ENCODE measurements at regions not wholly inside any gene's neighbourhood (a gene's known extent, or its start where the extent isn't known, plus 50 kb on each side); places are given as distances from the start of the nearest gene placed in this dataset.

- Histone ChIP-seq H3K36me3 (ENCODE audit: insufficient read depth, low read length) (no peaks in the 10 kb centered on the region), H4K20me1 (ENCODE audit: insufficient read depth, low read length) (no peaks in the 10 kb centered on the region), H3K79me2 (ENCODE audit: insufficient read depth, low read depth, low read length) (no peaks in the 10 kb centered on the region), H3K4me3 (ENCODE audit: low read depth, low read length, poor library complexity, severe bottlenecking) (no peak overlapping the region), H3K9me3 (ENCODE audit: low read length) (no peaks in the 10 kb centered on the region), H2AFZ (ENCODE audit: low read length) (no peak overlapping the region), H3K4me1 (ENCODE audit: insufficient read depth, low read length, poor library complexity, severe bottlenecking) (no peaks in the 10 kb centered on the region), H3K4me2 (ENCODE audit: low read length) (no peak overlapping the region), H3K9me2 (ENCODE audit: insufficient read depth, low read length) (no peaks in the 10 kb centered on the region), H3K27ac (ENCODE audit: low read depth, low read length, poor library complexity, severe bottlenecking) (no peak overlapping the region)
- CTCF ChIA-PET (ENCODE audit: unreplicated experiment) = no interaction called here
- BruUV-seq (replicated peaks) = no TSS peak
- DNase-seq (ENCODE audit: low spot score) = no peak
- POLR2A ChIA-PET = no interaction called here
- TF ChIP-seq EZH2phosphoT487 (IDR thresholded peaks at IDR 0.05; ENCODE audit: borderline replicate concordance, low read depth, low read length) (no peak), CTCF (conservative IDR thresholded peaks at IDR 0.05; ENCODE audit: low read length) (no peak)
- intact Hi-C loops (cut with micrococcal nuclease; ENCODE audit: unreplicated experiment) = no loop called here
Measured at GRCh38 chr4:1531683-1532548, 125.7 kb upstream of the NKX1-1 start.

- Histone ChIP-seq H3K27ac (ENCODE audit: low read depth, low read length, poor library complexity, severe bottlenecking) (no peak overlapping the region), H3K36me3 (ENCODE audit: insufficient read depth, low read length) (no peaks in the 10 kb centered on the region), H3K4me2 (ENCODE audit: low read length) (no peak overlapping the region), H3K9me3 (ENCODE audit: low read length) (no peaks in the 10 kb centered on the region), H3K79me2 (ENCODE audit: insufficient read depth, low read depth, low read length) (no peaks in the 10 kb centered on the region), H3K4me1 (ENCODE audit: insufficient read depth, low read length, poor library complexity, severe bottlenecking) (no peaks in the 10 kb centered on the region), H4K20me1 (ENCODE audit: insufficient read depth, low read length) (no peaks in the 10 kb centered on the region), H3K4me3 (ENCODE audit: low read depth, low read length, poor library complexity, severe bottlenecking) (no peak overlapping the region), H2AFZ (ENCODE audit: low read length) (no peak overlapping the region), H3K9me2 (ENCODE audit: insufficient read depth, low read length) (no peaks in the 10 kb centered on the region)
- no TSS peak for BruUV-seq (replicated peaks)
- TF ChIP-seq CTCF (conservative IDR thresholded peaks at IDR 0.05; ENCODE audit: low read length) (no peak), EZH2phosphoT487 (IDR thresholded peaks at IDR 0.05; ENCODE audit: borderline replicate concordance, low read depth, low read length) (no peak)
- ChIA-PET CTCF (ENCODE audit: unreplicated experiment) (no interaction called here), POLR2A (no interaction called here)
- DNase-seq (ENCODE audit: low spot score) = no peak
- intact Hi-C loops (cut with micrococcal nuclease; ENCODE audit: unreplicated experiment) = no loop called here
Measured at GRCh38 chr4:1530356-1530755, 124.1 kb upstream of the NKX1-1 start.

- Histone ChIP-seq H3K36me3 (ENCODE audit: insufficient read depth, low read length) (no peaks in the 10 kb centered on the region), H4K20me1 (ENCODE audit: insufficient read depth, low read length) (no peaks in the 10 kb centered on the region), H3K4me3 (ENCODE audit: low read depth, low read length, poor library complexity, severe bottlenecking) (no peak overlapping the region), H3K4me2 (ENCODE audit: low read length) (no peak overlapping the region), H3K4me1 (ENCODE audit: insufficient read depth, low read length, poor library complexity, severe bottlenecking) (no peaks in the 10 kb centered on the region), H3K79me2 (ENCODE audit: insufficient read depth, low read depth, low read length) (no peaks in the 10 kb centered on the region), H3K9me2 (ENCODE audit: insufficient read depth, low read length) (no peaks in the 10 kb centered on the region), H3K27ac (ENCODE audit: low read depth, low read length, poor library complexity, severe bottlenecking) (no peak overlapping the region), H2AFZ (ENCODE audit: low read length) (no peak overlapping the region), H3K9me3 (ENCODE audit: low read length) (no peaks in the 10 kb centered on the region)
- BruUV-seq (replicated peaks) = no TSS peak
- intact Hi-C loops (cut with micrococcal nuclease; ENCODE audit: unreplicated experiment) = no loop called here
- ChIA-PET CTCF (ENCODE audit: unreplicated experiment) (no interaction called here), POLR2A (no interaction called here)
- no peak for DNase-seq (ENCODE audit: low spot score)
- no peak for TF ChIP-seq CTCF (conservative IDR thresholded peaks at IDR 0.05; ENCODE audit: low read length)
- no peak for TF ChIP-seq EZH2phosphoT487 (IDR thresholded peaks at IDR 0.05; ENCODE audit: borderline replicate concordance, low read depth, low read length)
Measured at GRCh38 chr4:1524761-1525160, 118.5 kb upstream of the NKX1-1 start.

All from OCI-LY7 (cell line).